Endothelial cell of umbilical vein (primary cell): ENCODE measurements at regions not wholly inside any gene's neighbourhood (a gene's known extent, or its start where the extent isn't known, plus 50 kb on each side); places are given as distances from the start of the nearest gene placed in this dataset.

Experiments
- BruUV-seq: library from RNA; stranded (reverse); fragments of 400-500 nt; replicated peaks from 2 replicates; lab custom pipeline; 2021; lab: Mats Ljungman, UMichigan
- CTCF ChIA-PET: fragments of 300-600, 350-600 bp; sonication (Branson Sonifier 250); formaldehyde crosslinking; loops from one replicate; lab custom pipeline; 2021; ENCODE audit warnings: antibody characterized with exemption, inconsistent platforms; lab: Charles Lee
- POLR2A ChIA-PET: fragments of 300-600, 350-600 bp; sonication (Branson Sonifier 250); formaldehyde crosslinking; loops from one replicate; lab custom pipeline; 2021; ENCODE audit warnings: antibody characterized with exemption, inconsistent platforms; lab: Charles Lee
- DNase-seq: peaks from one replicate; pipeline ENCODE4 v3.0.0-alpha.2; 2011; ENCODE audit warnings: low read depth, low spot score
- FAIRE-seq: peaks from 2 replicates; lab custom pipeline; 2011; peaks lifted over from hg19 to GRCh38; lab: Jason Lieb, UNC
- H2AFZ ChIP-seq: 2 replicates; pipeline ENCODE4 v1.6.0; 2012; ENCODE audit warnings: low read depth, low read length, control low read depth, inconsistent platforms
- H3K27ac ChIP-seq: 2 replicates; pipeline ENCODE4 v1.5.1; 2011; ENCODE audit warnings: low read depth, mild to moderate bottlenecking, control low read depth, low read length, moderate library complexity; ENCODE audit not compliant: insufficient read depth
- H3K27me3 ChIP-seq, 2 experiments: 2 replicates each; pipeline versions ENCODE4 v1.6.0 to v1.6.1; 2011; ENCODE audit warnings: low read length in 2 of 2, mixed read lengths in 1 of 2; ENCODE audit not compliant: control insufficient read depth in 2 of 2, insufficient read depth in 2 of 2
- H3K36me3 ChIP-seq, 2 experiments: 2 replicates in 1 of 2; 3 replicates in 1 of 2; pipeline ENCODE4 v1.5.1; 2011; ENCODE audit warnings: low read length in 2 of 2, mild to moderate bottlenecking in 1 of 2, moderate library complexity in 1 of 2; ENCODE audit not compliant: control insufficient read depth in 2 of 2, insufficient read depth in 2 of 2; ENCODE audit errors: extremely low read depth in 1 of 2
- H3K4me1 ChIP-seq: 3 replicates; pipeline ENCODE4 v1.5.1; 2011; ENCODE audit warnings: mild to moderate bottlenecking, low read length; ENCODE audit not compliant: control insufficient read depth, insufficient read depth; ENCODE audit errors: extremely low read depth
- H3K4me2 ChIP-seq: 2 replicates; pipeline ENCODE4 v1.6.1; 2011; ENCODE audit warnings: low read length, control low read depth, mixed read lengths; ENCODE audit not compliant: insufficient read depth
- H3K4me3 ChIP-seq, 3 experiments: fragments of 200-600 bp in 1 of 3; sonication (generic), shearing (Covaris generic) in 1 of 3; replicated peaks in 1 of 3; 2 replicates each; pipeline ENCODE4 v1.5.1; 2011 to 2016; ENCODE audit warnings: control low read depth in 3 of 3, low read length in 3 of 3, mild to moderate bottlenecking in 2 of 3, inconsistent platforms in 1 of 3, low read depth in 1 of 3, moderate library complexity in 1 of 3; ENCODE audit not compliant: insufficient read depth in 1 of 3
- H3K79me2 ChIP-seq: 2 replicates; pipeline ENCODE4 v1.6.0; 2012; ENCODE audit warnings: low read length, inconsistent platforms; ENCODE audit not compliant: control insufficient read depth, insufficient read depth
- H3K9ac ChIP-seq: replicated peaks from 2 replicates; pipeline ENCODE3; 2011; ENCODE audit warnings: low read length, control low read depth; ENCODE audit not compliant: insufficient read depth; ENCODE audit errors: extremely low read depth
- H3K9me1 ChIP-seq: replicated peaks from 3 replicates; pipeline ENCODE4 v1.6.0; 2011; ENCODE audit warnings: mild to moderate bottlenecking, low read length; ENCODE audit not compliant: control insufficient read depth, insufficient read depth; ENCODE audit errors: extremely low read depth
- H3K9me3 ChIP-seq: replicated peaks from 2 replicates; pipeline ENCODE4 v1.5.1; 2012; ENCODE audit warnings: low read length, inconsistent platforms; ENCODE audit not compliant: control insufficient read depth, insufficient read depth
- H4K20me1 ChIP-seq: replicated peaks from 2 replicates; pipeline ENCODE3; 2011; ENCODE audit warnings: mild to moderate bottlenecking, low read length; ENCODE audit not compliant: control insufficient read depth, insufficient read depth; ENCODE audit errors: extremely low read depth
- CTCF ChIP-seq, 2 donors: IDR thresholded peaks; 1 replicate in 1 of 2; 2 replicates in 1 of 2; pipeline ENCODE4 v1.5.1; 2011; ENCODE audit warnings: low read length in 2 of 2, mild to moderate bottlenecking in 2 of 2, moderate library complexity in 2 of 2, control low read depth in 1 of 2, inconsistent platforms in 1 of 2, low read depth in 1 of 2; ENCODE audit not compliant: insufficient read depth in 1 of 2; ENCODE audit errors: extremely low read depth in 1 of 2
- EZH2 ChIP-seq: IDR thresholded peaks from 2 replicates; pipeline ENCODE4 v1.6.1; 2012; ENCODE audit warnings: borderline replicate concordance, low read depth, mild to moderate bottlenecking, moderate library complexity, low read length, inconsistent platforms; ENCODE audit not compliant: severe bottlenecking
- FOS ChIP-seq: IDR thresholded peaks from 2 replicates; pipeline ENCODE4 v1.6.1; 2011; ENCODE audit warnings: mild to moderate bottlenecking, low read length, moderate library complexity, borderline replicate concordance; ENCODE audit not compliant: insufficient read depth
- GATA2 ChIP-seq: IDR thresholded peaks from 2 replicates; pipeline ENCODE4 v1.7.0; 2011; ENCODE audit warnings: low read depth, mild to moderate bottlenecking, moderate library complexity, mixed read lengths, low read length; ENCODE audit not compliant: insufficient read length, insufficient read depth
- JUN ChIP-seq: IDR thresholded peaks from 2 replicates; pipeline ENCODE4 v1.6.1; 2011; ENCODE audit warnings: borderline replicate concordance, low read depth; ENCODE audit not compliant: insufficient read length, insufficient read depth
- MAX ChIP-seq: IDR thresholded peaks from 2 replicates; pipeline ENCODE4 v1.6.1; 2011; ENCODE audit not compliant: insufficient read depth, insufficient read length
- MYC ChIP-seq: IDR thresholded peaks from one replicate; pipeline ENCODE4 v1.6.1; 2011; ENCODE audit warnings: mild to moderate bottlenecking, low read depth, low read length
- POLR2A ChIP-seq: IDR thresholded peaks from 2 replicates; pipeline ENCODE4 v1.6.1; 2012; ENCODE audit warnings: low read depth, mild to moderate bottlenecking, control low read depth, low read length
- POLR2AphosphoS5 ChIP-seq: IDR thresholded peaks from 2 replicates; pipeline ENCODE4 v1.6.1; 2012; ENCODE audit warnings: low read depth, mild to moderate bottlenecking, control low read depth, low read length, moderate library complexity; ENCODE audit not compliant: insufficient read depth
- dilution Hi-C: fragments of 300-500 bp; cut with MboI; formaldehyde crosslinking; loops from one replicate; pipeline ENCODE4 v1.15.0; 2019; ENCODE audit warnings: low sequenced_read_pairs; ENCODE audit not compliant: extremely low pct_ligation_motif_present
- intact Hi-C: fragments of 100-400 bp; cut with micrococcal nuclease; formaldehyde crosslinking; loops from one replicate; pipeline ENCODE4 v1.10.0; 2022

- ChIA-PET CTCF (no interaction called here), POLR2A (no interaction called here)
- BruUV-seq = no TSS peak
- H4K20me1 ChIP-seq = no peaks in the 10 kb centered on the region
- H3K79me2 ChIP-seq = no peaks in the 10 kb centered on the region
- H3K9me3 ChIP-seq = peaks cover 7% of the 10 kb centered on the region
- H3K4me3 ChIP-seq = no peak overlapping the region
- H3K36me3 ChIP-seq = no peaks in the 10 kb centered on the region
- H3K27me3 ChIP-seq = no peaks in the 10 kb centered on the region
- dilution Hi-C loops = no loop called here
- FAIRE-seq = no peak
- intact Hi-C loops = no loop called here
- H3K9me1 ChIP-seq = no peaks in the 10 kb centered on the region
- H2AFZ ChIP-seq = no peak overlapping the region
- H3K4me1 ChIP-seq = no peaks in the 10 kb centered on the region
- TF ChIP-seq MAX (no peak), CTCF (IDR thresholded peaks at IDR 0.05; ENCODE audit: extremely low read depth in 1 of 2, insufficient read depth in 1 of 2, low read depth in 1 of 2, low read length in 2 of 2) (no peak)
- H3K9ac ChIP-seq = no peak overlapping the region
- no peak overlapping the region for H3K4me2 ChIP-seq
- no peak overlapping the region for H3K27ac ChIP-seq
- DNase-seq = no peak
Observed at GRCh38 chr13:111857846-111858560, 208.9 kb upstream of the SOX1 start.

- FAIRE-seq (no peak), DNase-seq (no peak)
- Histone ChIP-seq H2AFZ (no peak overlapping the region), H3K9me1 (no peaks in the 10 kb centered on the region), H3K79me2 (no peaks in the 10 kb centered on the region), H3K36me3 (no peaks in the 10 kb centered on the region), H4K20me1 (no peaks in the 10 kb centered on the region), H3K4me3 (no peak overlapping the region), H3K4me2 (no peak overlapping the region), H3K27ac (no peak overlapping the region), H3K27me3 (no peaks in the 10 kb centered on the region), H3K9ac (no peak overlapping the region), H3K9me3 (peaks cover 7% of the 10 kb centered on the region), H3K4me1 (no peaks in the 10 kb centered on the region)
- TF ChIP-seq MYC (no peak), MAX (no peak), EZH2 (no peak), POLR2AphosphoS5 (no peak), JUN (no peak), CTCF (IDR thresholded peaks at IDR 0.05; ENCODE audit: extremely low read depth in 1 of 2, insufficient read depth in 1 of 2, low read depth in 1 of 2, low read length in 2 of 2) (no peak), FOS (no peak), GATA2 (no peak), POLR2A (no peak)
- intact Hi-C loops = no loop called here
- POLR2A ChIA-PET = no interaction called here
- no TSS peak for BruUV-seq
- CTCF ChIA-PET = no interaction called here
- dilution Hi-C loops = no loop called here
Observed at GRCh38 chr13:111858571-111858970, 208.4 kb upstream of the SOX1 start.
